ENCODE measurements at regions not wholly inside any gene's neighbourhood (a gene's known extent, or its start where the extent isn't known, plus 50 kb on each side); places are given as distances from the start of the nearest gene placed in this dataset.

DNA sequence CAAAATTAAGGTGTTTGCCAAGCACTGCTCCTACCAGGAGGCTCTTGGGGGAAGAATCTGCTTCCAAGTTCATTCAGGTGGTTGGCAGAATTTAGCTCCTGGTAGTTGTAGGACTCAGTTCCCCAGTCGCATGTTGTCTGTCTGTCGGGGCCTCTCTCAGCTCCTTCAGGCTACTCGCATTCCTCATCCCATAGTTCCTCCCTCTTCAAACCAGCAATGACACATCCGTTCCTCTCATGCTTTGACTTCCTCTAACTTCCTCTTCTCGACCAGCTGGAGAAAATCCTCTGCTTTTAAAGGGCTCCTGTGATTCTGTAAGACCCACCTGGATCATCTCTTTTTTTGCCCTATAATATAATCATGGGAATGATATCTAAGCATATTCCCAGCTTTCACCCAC lies 108.1 kb downstream of the PMP22 start:
- TF ChIP-seq, protein P1, sequence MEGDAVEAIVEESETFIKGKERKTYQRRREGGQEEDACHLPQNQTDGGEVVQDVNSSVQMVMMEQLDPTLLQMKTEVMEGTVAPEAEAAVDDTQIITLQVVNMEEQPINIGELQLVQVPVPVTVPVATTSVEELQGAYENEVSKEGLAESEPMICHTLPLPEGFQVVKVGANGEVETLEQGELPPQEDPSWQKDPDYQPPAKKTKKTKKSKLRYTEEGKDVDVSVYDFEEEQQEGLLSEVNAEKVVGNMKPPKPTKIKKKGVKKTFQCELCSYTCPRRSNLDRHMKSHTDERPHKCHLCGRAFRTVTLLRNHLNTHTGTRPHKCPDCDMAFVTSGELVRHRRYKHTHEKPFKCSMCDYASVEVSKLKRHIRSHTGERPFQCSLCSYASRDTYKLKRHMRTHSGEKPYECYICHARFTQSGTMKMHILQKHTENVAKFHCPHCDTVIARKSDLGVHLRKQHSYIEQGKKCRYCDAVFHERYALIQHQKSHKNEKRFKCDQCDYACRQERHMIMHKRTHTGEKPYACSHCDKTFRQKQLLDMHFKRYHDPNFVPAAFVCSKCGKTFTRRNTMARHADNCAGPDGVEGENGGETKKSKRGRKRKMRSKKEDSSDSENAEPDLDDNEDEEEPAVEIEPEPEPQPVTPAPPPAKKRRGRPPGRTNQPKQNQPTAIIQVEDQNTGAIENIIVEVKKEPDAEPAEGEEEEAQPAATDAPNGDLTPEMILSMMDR (IDR thresholded peaks at IDR 0.05; ENCODE audit: low read depth, low read length) = no peak
- TF ChIP-seq POLR2A (IDR thresholded peaks at IDR 0.05; ENCODE audit: extremely low read depth, insufficient read length) = no peak
- no peak for TF ChIP-seq MYC (IDR thresholded peaks at IDR 0.05; ENCODE audit: low read depth, low read length)

All from NB4 (cell line).